Mucosa of descending colon (tissue), 3 donors: ENCODE measurements at regions not wholly inside any gene's neighbourhood (a gene's known extent, or its start where the extent isn't known, plus 50 kb on each side); places are given as distances from the start of the nearest gene placed in this dataset.

Experiments
- ATAC-seq: fragments of 200-7000 bp; cut with Tn5 transposase; one replicate; pipeline ENCODE4 v1.9.1; 2020; ENCODE audit warnings: mild to moderate bottlenecking, moderate library complexity
- DNase-seq, 3 donors: peaks; one replicate each; pipeline ENCODE4 v3.0.0-alpha.2; 2020
- H3K36me3 ChIP-seq: fragments of 200-600 bp; one replicate; pipeline ENCODE4 v1.8.0; 2021; ENCODE audit warnings: low read depth, mild to moderate bottlenecking
- H3K4me1 ChIP-seq: fragments of 200-600 bp; one replicate; pipeline ENCODE4 v1.8.0; 2021; ENCODE audit warnings: low read depth, mild to moderate bottlenecking
- H3K4me3 ChIP-seq: fragments of 200-600 bp; one replicate; pipeline ENCODE4 v1.8.0; 2021; ENCODE audit warnings: mild to moderate bottlenecking
- H3K9me3 ChIP-seq: fragments of 200-600 bp; one replicate; pipeline ENCODE4 v1.8.0; 2021; ENCODE audit warnings: mild to moderate bottlenecking
- CTCF ChIP-seq: fragments of 200-600 bp; IDR thresholded peaks from one replicate; pipeline ENCODE4 v1.8.0; 2022; ENCODE audit warnings: antibody characterized with exemption, mild to moderate bottlenecking
- intact Hi-C, 2 donors: fragments of 100-400 bp; cut with DNase I in 1 of 2; cut with micrococcal nuclease in 1 of 2; formaldehyde crosslinking; loops; one replicate each; pipeline versions ENCODE4 v1.11.0 to v1.11.1; 2022; cut with DNase I, micrococcal nuclease
- donor health status: DM: no; HTN: no; CAD: no; lungs with moderate emphysema.
- donor health status: DM: no; HTN: no; CAD: no.
- donor health status: DM: no; HTN: yes; CAD: no.

- ATAC-seq: no peak
- intact Hi-C loops: no loop called here
- no peak overlapping the region for H3K4me3 ChIP-seq
- DNase-seq: no peak
- no peaks in the 10 kb centered on the region for H3K4me1 ChIP-seq
- no peaks in the 10 kb centered on the region for H3K36me3 ChIP-seq
- no peaks in the 10 kb centered on the region for H3K9me3 ChIP-seq
- TF ChIP-seq CTCF: no peak
These were observed 431.0 kb downstream of the SH3GL2 start for GRCh38 chr9:18009902-18010301.

GRCh38 chr9:18010492-18010891, 431.6 kb downstream of the SH3GL2 start:
- Histone ChIP-seq H3K4me1 (no peaks in the 10 kb centered on the region), H3K9me3 (no peaks in the 10 kb centered on the region), H3K4me3 (no peak overlapping the region), H3K36me3 (no peaks in the 10 kb centered on the region)
- ATAC-seq (no peak), DNase-seq (no peak)
- TF ChIP-seq CTCF: no peak
- intact Hi-C loops: no loop called here

- no peak for TF ChIP-seq CTCF
- intact Hi-C loops: no loop called here
- Histone ChIP-seq H3K4me1 (no peaks in the 10 kb centered on the region), H3K4me3 (no peak overlapping the region), H3K36me3 (no peaks in the 10 kb centered on the region), H3K9me3 (no peaks in the 10 kb centered on the region)
- ATAC-seq: no peak
- DNase-seq: no peak
These were observed 433.3 kb downstream of the SH3GL2 start for GRCh38 chr9:18012170-18012569.

- Histone ChIP-seq H3K36me3 (no peaks in the 10 kb centered on the region), H3K4me3 (no peak overlapping the region), H3K9me3 (no peaks in the 10 kb centered on the region), H3K4me1 (peaks cover 7% of the 10 kb centered on the region)
- ATAC-seq (no peak), DNase-seq (no peak)
- TF ChIP-seq CTCF: no peak
- intact Hi-C loops: no loop called here
These were observed 435.7 kb downstream of the SH3GL2 start for GRCh38 chr9:18014556-18014955.

- ATAC-seq (peak; percentile 11), DNase-seq (no peak)
- no peak overlapping the region for H3K4me3 ChIP-seq
These were observed 436.2 kb downstream of the SH3GL2 start for GRCh38 chr9:18015116-18015515.

More at GRCh38 chr9:18015116-18015515, 436.2 kb downstream of the SH3GL2 start:
- intact Hi-C loops: no loop called here
- no peak for TF ChIP-seq CTCF
- Histone ChIP-seq H3K9me3 (no peaks in the 10 kb centered on the region), H3K36me3 (no peaks in the 10 kb centered on the region), H3K4me1 (peaks cover 7% of the 10 kb centered on the region)
